Muscle layer of colon (tissue), 2 donors: ENCODE measurements at regions not wholly inside any gene's neighbourhood (a gene's known extent, or its start where the extent isn't known, plus 50 kb on each side); places are given as distances from the start of the nearest gene placed in this dataset.

Experiments
- H3K27ac ChIP-seq: one replicate; pipeline ENCODE4 v1.7.0; 2013; ENCODE audit warnings: low read depth, mild to moderate bottlenecking, low read length, moderate library complexity
- H3K27me3 ChIP-seq, 2 donors: one replicate each; pipeline ENCODE4 v1.7.0; 2013; ENCODE audit warnings: low read length in 2 of 2, mild to moderate bottlenecking in 2 of 2; ENCODE audit not compliant: insufficient read depth in 2 of 2, control insufficient read depth in 1 of 2
- H3K36me3 ChIP-seq: one replicate; pipeline ENCODE4 v1.7.0; 2013; ENCODE audit warnings: mild to moderate bottlenecking, low read length; ENCODE audit not compliant: insufficient read depth
- H3K4me1 ChIP-seq: one replicate; pipeline ENCODE4 v1.7.0; 2013; ENCODE audit warnings: mild to moderate bottlenecking, low read length; ENCODE audit not compliant: insufficient read depth
- H3K4me3 ChIP-seq, 2 donors: one replicate each; pipeline ENCODE4 v1.7.0; 2013; ENCODE audit warnings: low read length in 2 of 2, low read depth in 1 of 2, mild to moderate bottlenecking in 1 of 2, moderate library complexity in 1 of 2
- H3K9ac ChIP-seq: one replicate; pipeline ENCODE4 v1.7.0; 2013; ENCODE audit warnings: low read length
- H3K9me3 ChIP-seq: one replicate; pipeline ENCODE4 v1.7.0; 2013; ENCODE audit warnings: mild to moderate bottlenecking, low read length
- donor health status: abdominal sarcoma.
- donor health status: Adenocarcinoma of cecum.

DNA sequence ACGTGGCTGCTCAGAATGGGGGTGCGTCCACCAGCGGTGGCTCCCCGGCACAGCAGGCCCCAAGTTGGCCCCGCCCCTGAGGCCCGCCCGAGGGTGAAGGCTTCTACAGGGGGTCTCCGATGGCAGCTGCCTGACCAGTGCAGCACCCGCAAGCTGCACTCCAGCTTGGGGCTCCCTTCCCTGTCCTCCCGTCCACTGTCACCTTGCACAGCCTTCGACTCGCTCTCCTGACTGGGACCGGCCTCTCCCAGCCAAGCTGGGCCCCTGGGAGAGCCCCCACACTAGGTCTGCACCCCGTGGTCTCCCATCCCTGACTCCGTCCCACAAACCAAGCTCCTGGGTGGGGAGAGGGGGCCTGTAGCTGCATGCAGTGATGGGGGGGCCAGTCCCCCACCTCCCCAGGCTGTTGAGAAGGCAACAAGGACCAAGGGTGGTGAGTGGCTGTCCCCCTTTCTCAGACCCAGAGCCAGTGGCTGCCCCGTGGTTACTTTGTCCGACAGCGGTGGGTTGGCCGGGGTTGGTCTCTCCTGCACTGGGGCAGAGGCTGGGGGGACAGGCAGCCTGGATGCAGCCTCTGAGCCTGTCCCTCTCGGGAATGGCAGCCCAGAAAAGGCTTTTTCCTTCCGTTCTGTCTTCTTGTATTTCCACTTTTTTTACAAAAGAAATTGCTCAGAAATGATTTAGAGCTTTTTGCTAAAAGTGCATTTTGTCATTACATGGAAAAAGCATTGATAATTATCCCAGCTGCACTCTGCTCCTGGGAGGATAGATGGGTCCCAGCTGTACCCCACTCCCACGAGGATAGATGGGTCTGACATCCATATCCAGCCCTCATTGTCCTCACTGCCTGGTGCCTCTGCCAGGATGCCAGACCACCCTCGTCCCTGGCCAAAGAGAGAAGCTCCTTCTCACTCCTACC is 217.0 kb downstream of the KIF26A start:
- Histone ChIP-seq H3K27me3 (peaks cover 0 to 4% of the 10 kb centered on the region in 2 donors), H3K9me3 (peaks cover 6% of the 10 kb centered on the region), H3K4me3 (no peak overlapping the region), H3K9ac (no peak overlapping the region), H3K27ac (no peak overlapping the region), H3K36me3 (no peaks in the 10 kb centered on the region), H3K4me1 (peaks cover 5% of the 10 kb centered on the region)

DNA sequence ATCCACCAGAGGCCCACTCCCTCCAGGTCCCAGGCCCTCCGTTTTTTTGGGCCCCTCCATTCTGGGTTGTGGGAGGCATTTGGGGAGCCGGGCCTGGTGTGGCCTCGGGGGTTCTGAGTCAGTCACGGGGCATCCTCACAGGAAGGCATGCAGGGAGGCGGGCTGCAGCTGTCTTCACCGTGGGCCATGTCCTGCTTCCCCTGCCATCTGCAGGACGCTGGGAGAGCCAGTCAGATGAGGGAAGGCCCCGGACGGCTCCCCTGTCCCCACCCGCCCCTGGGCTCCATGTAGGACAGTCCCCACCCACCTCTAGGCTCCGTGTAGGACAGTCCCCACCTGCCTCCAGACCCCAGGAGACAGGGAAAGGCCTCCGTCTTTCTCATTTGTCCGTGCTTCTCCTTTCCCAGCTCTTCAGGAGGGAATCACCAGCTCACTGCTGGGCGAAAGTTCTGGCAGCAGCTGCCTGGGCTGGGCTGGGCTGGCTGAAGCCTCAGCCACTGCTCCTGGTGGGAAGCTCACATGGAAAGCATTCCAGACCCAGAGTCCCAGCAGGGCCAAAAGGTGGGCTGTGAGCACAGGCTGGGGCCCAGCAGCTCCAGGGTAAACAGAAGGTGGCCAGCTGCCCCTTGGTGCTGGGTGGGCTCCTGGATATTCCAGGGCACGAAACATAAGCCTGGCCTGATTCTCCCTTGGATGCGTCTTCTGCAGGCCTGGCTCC is 217.8 kb downstream of the KIF26A start:
- Histone ChIP-seq H3K4me1 (no peaks in the 10 kb centered on the region), H3K27me3 (peaks cover 0 to 4% of the 10 kb centered on the region in 2 donors), H3K9me3 (peaks cover 6% of the 10 kb centered on the region), H3K4me3 (no peak overlapping the region), H3K27ac (no peak overlapping the region), H3K36me3 (no peaks in the 10 kb centered on the region), H3K9ac (no peak overlapping the region)

DNA sequence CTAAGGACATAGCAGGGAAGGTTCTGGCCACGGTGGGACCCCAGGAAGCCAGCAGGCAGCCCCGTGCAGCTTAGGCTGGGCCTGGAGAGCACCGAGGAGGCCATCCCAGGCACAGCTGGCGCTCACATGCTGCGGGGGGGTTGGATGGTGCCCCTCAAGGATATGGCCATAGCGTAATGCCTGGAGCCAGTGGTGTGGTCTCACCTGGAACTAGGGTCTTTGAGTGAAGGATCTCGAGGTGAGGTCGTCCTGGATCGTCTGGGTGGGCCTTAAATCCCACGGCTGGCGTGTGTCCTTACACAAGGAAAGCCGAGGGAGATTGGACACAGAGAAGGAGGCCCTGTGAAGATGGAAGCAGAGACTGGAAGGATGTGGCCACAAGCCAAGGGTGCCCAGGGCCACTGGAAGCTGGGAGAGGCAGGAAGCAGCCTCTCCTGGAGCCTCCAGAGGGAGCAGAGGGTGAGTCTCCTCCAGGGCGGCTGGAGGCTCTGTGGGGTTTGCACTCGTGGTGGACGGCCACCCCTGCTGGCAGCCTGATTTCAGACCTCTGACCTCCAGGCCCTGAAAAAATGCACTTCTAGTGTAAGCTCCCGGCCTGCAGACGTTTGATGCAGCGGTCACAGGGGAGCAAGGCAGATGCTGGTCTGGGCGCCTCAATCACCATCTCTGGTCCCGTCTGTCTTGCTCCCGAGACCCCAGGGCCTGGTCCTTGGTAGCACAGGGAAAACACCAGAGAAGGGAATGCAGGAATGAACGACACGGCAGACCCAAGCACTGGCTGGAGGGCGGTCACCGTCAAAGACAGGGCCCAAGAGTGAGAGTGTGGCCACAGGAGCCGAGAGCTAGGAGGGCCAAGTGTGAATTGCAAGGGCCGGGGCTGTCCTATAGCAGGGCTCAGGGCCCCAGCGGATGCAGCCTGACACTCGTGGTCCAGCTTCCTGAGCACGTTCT is 218.6 kb downstream of the KIF26A start:
- Histone ChIP-seq H3K36me3 (no peaks in the 10 kb centered on the region), H3K27me3 (peaks cover 0 to 4% of the 10 kb centered on the region in 2 donors), H3K4me3 (no peak overlapping the region), H3K9ac (no peak overlapping the region), H3K4me1 (no peaks in the 10 kb centered on the region), H3K27ac (no peak overlapping the region), H3K9me3 (peaks cover 3% of the 10 kb centered on the region)

DNA sequence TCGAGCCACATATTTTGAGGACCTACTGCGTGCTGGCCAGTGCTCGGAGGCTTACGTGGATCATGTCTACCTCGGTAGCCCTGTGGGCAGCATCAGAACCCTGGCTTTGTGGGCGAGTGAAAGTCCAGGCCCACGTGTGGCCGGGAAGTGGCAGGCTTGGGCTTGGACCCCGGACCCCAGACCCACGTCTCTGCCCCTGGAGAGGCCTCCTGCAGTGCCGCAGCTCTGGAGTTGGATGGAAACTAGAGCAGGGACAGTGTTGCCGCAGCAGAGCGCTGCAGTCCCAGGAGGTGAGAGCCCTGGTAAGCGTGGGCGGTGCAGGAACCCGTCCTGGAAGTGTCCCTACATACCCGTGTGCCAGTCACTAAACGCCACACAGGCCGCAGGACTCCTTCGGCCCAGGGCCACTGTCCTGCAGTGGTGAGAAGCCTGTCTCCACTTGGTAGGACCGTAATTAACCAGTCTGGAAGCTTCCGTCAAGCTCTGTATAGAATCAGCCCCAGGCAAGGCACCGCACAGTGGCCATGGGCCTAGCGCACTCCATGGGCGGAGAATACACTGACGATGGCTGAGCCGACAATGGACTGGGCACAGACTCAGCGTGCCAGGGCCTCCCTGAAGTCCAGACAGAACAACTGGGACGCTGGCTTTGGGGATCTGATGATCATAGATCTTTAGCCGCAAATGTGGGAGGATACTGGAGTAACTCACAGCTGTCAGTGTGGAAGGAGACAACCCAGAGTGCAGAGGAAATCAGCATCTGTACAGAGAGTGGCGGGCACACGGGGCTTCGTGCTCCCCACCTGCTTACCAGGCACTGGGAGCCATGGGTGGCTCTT is 219.5 kb downstream of the KIF26A start:
- Histone ChIP-seq H3K4me1 (no peaks in the 10 kb centered on the region), H3K36me3 (no peaks in the 10 kb centered on the region), H3K4me3 (no peak overlapping the region), H3K27me3 (peaks cover 0 to 4% of the 10 kb centered on the region in 2 donors), H3K9me3 (no peaks in the 10 kb centered on the region), H3K9ac (no peak overlapping the region), H3K27ac (no peak overlapping the region)

DNA sequence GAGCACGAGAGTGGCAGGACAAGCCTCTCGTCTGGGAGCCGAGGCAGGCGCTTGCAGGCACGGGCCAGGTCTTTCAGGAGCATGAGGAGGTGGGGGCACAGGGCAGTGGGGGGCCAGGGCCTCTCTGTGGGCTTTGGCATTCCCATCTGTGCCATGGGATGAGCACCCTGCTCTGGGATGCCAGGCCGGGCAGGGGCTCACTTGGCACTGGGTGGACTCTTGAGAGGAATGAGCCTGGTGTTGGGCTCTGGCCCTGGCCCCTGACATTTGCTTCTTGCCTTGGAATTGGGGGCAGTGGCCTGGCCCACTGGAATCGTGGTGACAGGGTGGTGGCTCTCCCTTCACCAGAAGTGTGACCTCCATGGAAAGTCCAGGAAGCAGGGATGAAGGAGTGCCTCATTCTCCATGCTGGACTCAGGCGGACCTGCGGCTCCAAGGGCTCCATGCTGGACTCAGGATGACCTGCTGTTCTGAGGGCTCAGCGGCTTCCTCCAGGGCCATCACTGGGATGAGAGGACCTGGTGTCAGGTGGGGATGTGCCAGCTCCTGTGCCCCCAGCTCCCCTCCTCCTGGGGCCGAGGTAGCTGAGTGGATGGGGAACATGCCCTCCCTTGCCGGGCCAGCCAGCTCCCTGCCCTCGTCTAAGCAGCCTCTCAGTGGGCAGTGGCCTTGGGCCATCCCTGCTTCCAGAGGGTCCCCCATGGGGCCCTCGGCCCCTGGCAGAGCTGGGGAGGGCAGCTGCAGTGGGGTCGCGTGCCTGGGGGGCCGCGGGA is 220.3 kb downstream of the KIF26A start:
- no peaks in the 10 kb centered on the region for H3K4me1 ChIP-seq
- H3K4me3 ChIP-seq = no peak overlapping the region
- H3K27ac ChIP-seq = no peak overlapping the region
- H3K9ac ChIP-seq = no peak overlapping the region
- H3K9me3 ChIP-seq = no peaks in the 10 kb centered on the region
- no peaks in the 10 kb centered on the region for H3K36me3 ChIP-seq
- peaks cover 0 to 4% of the 10 kb centered on the region in 2 donors for H3K27me3 ChIP-seq

DNA sequence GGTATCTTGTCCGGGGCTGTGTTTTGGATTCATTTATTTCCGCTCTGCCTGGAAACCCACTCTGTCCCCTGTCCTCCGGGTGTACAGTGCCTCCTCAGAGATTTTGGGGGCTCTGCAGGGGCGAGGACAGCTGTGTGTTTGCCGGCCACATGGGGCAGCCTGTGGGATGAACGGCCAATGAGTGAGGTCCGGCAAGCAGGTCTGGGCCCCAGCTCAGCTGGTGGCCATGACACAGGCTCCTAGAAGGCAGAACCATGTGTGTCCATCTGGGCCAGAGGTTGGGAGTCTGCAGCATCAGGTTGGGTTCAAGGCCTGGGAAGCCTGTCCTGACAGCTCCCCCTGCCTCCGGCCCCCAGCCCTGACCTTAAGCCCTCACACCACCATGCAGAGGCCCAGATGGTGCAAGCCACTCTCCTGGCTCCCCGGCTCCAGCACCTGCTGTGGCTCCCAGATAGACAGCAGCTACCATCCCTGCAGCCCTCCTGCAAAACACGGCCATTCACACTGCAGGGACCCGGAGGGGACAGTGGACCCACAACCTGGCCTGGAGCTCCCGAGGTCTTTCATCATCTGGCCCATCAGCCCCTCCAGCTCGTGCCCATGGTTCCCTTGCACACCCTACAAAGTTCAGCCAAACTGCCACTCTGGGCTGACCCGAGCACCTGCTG is 220.1 kb upstream of the C14orf180 start:
- Histone ChIP-seq H3K9ac (no peak overlapping the region), H3K9me3 (no peaks in the 10 kb centered on the region), H3K27ac (no peak overlapping the region), H3K4me3 (no peak overlapping the region), H3K4me1 (no peaks in the 10 kb centered on the region), H3K27me3 (no peaks in the 10 kb centered on the region), H3K36me3 (no peaks in the 10 kb centered on the region)

DNA sequence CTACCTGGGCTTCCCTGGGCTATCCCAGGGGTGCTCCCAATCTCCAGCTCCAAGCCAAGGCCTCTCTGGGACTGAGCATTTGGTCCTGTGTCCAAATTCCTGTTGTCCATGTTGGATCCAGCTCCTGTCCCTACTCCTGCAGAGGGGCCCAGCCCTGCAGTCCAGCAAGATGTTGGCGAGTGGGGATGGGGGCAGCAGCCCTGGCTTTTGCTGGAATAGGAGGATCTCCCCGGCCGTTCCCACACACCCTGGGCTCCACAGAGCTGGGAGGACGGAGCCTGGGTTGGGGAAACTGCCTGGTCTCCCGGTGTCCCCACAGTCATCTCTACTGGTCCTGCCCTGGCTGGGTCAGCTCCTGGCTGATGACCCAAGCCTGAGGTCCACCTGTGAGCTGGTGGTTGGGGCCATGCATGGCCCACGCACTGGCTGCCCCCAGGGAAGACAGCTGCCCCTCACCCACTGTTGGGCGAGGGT is 219.6 kb upstream of the C14orf180 start:
- H3K4me3 ChIP-seq = no peak overlapping the region
- H3K4me1 ChIP-seq = no peaks in the 10 kb centered on the region
- no peaks in the 10 kb centered on the region for H3K9me3 ChIP-seq
- H3K27me3 ChIP-seq = no peaks in the 10 kb centered on the region
- H3K9ac ChIP-seq = no peak overlapping the region
- no peaks in the 10 kb centered on the region for H3K36me3 ChIP-seq
- no peak overlapping the region for H3K27ac ChIP-seq

DNA sequence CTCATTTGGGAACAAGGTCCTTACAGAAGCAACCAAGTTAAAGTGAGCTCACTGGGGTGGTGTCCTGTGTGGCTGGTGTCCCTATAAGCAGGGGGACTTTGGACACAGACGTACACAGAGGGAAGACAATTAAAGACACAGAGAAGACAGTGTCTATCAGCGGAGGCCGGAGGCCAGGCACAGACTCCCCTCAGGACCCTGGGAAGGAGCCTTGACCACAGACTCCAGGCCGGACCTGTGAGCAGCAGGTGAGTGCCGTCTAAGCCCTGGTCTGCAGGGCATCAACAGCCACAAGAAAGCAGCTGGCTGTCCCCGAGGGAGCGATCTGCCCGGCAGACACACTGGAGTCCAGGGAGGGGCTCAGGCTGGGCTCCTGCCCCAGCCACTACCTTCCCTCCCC is 219.1 kb upstream of the C14orf180 start:
- Histone ChIP-seq H3K9me3 (no peaks in the 10 kb centered on the region), H3K9ac (no peak overlapping the region), H3K4me3 (no peak overlapping the region), H3K36me3 (no peaks in the 10 kb centered on the region), H3K27me3 (no peaks in the 10 kb centered on the region), H3K27ac (no peak overlapping the region), H3K4me1 (no peaks in the 10 kb centered on the region)

DNA sequence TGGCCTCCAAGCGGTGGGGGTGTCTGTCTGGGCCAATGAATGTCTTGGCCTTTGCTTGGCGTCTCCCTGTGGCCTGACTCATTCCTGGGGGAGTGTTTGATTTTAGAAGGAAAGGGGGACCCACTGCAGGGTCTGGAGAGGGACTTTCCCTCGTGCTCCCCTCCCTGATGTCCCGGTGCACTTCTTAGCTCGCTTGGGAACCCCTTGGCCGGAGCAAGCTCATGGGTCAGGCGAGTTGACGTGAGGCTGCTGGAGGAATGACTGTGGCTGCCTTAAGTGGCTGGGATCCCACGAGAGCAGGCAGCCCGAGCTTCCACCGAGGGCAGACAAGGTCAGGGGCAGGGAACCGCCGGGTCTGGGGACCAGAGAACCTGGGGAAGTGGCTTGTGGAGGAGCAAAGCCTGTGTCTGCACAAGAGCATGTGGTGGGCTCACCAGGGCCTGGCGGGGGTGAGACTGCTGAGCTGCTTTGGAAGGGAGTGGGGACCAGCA is 218.4 kb upstream of the C14orf180 start:
- Histone ChIP-seq H3K27me3 (no peaks in the 10 kb centered on the region), H3K36me3 (no peaks in the 10 kb centered on the region), H3K9ac (no peak overlapping the region), H3K9me3 (no peaks in the 10 kb centered on the region), H3K4me3 (no peak overlapping the region), H3K4me1 (no peaks in the 10 kb centered on the region), H3K27ac (no peak overlapping the region)
